GM12872 (cell line): ENCODE measurements at regions not wholly inside any gene's neighbourhood (a gene's known extent, or its start where the extent isn't known, plus 50 kb on each side); places are given as distances from the start of the nearest gene placed in this dataset.

ENCODE experiments used
- TF ChIP-seq, protein P1 (sequence below): IDR thresholded peaks from 3 replicates; pipeline ENCODE4 v1.5.1; 2011; ENCODE audit warnings: low read depth, mild to moderate bottlenecking, low read length, moderate library complexity; ENCODE audit not compliant: insufficient read depth

DNA sequence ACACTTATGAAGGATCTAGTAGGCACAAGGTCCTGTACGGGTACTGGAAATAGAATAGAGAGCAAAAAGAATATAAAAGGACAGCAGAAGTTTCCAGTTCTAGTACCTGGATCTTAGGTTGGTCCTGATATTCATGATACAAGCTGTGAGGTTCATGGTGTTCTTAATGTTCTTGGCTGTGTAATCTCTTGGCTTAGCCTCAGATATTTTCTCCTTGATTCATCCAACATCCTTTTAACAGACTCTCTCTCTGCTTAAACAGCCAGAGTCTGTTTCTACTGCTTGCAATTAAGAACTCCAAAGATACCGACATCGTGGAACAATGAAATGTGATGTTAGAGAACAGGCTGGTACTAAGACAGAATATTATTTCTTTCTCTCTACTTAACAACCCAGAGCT, 49.9 kb downstream of the CNTN3 start:
- TF ChIP-seq, protein P1, sequence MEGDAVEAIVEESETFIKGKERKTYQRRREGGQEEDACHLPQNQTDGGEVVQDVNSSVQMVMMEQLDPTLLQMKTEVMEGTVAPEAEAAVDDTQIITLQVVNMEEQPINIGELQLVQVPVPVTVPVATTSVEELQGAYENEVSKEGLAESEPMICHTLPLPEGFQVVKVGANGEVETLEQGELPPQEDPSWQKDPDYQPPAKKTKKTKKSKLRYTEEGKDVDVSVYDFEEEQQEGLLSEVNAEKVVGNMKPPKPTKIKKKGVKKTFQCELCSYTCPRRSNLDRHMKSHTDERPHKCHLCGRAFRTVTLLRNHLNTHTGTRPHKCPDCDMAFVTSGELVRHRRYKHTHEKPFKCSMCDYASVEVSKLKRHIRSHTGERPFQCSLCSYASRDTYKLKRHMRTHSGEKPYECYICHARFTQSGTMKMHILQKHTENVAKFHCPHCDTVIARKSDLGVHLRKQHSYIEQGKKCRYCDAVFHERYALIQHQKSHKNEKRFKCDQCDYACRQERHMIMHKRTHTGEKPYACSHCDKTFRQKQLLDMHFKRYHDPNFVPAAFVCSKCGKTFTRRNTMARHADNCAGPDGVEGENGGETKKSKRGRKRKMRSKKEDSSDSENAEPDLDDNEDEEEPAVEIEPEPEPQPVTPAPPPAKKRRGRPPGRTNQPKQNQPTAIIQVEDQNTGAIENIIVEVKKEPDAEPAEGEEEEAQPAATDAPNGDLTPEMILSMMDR: no peak

DNA sequence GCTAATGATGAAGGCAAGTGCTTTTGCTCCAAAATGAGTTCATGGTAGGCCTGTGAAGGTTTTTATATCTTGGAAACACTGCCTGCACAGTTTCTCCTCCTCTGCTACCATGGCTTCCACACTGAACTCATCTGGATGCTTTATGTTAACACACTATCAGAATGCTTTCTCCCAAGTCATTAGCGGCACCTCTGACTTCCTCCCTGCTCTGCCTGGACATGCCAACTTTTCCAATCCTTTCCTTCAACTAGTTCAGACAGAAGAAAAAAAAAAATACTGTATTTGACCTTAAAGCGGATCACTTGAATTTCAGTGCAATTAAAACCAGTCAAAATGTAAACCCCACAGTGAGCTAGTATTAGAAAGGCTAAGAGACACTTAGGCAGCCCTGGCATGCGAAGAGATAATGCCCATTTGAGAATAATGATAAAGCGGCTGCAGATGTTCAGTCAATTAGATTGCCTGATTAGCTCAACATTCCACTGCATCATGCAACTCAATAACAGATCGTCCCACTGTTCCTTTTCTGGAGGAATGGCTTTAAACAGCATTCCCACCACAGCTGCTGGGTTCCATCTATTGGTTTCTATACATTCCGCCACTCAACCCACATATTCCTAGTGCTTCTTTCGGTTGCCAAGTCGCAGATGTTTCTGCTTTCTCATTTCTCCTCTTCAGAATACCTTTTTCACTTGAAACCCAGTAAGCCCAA, 51.7 kb downstream of the CNTN3 start:
- TF ChIP-seq, protein P1: no peak

DNA sequence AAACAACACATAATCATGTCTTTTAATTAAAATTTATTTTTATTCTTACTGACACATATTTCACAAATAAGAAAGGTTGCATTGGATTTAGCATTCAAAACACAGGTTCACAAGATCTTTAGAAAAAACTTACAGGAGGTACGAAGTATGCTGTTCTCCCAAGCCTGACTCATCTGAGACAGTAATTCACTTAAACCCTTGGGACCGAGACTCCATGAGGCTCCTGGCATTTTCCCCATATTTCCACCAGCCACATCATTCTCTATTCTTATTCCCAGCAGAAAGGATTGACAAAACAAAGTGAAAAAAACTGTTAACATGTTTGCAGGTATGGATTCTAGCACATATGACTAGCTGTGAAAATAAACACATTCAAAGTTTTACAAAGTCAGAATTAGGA, 52.6 kb downstream of the CNTN3 start:
- TF ChIP-seq, protein P1: no peak

DNA sequence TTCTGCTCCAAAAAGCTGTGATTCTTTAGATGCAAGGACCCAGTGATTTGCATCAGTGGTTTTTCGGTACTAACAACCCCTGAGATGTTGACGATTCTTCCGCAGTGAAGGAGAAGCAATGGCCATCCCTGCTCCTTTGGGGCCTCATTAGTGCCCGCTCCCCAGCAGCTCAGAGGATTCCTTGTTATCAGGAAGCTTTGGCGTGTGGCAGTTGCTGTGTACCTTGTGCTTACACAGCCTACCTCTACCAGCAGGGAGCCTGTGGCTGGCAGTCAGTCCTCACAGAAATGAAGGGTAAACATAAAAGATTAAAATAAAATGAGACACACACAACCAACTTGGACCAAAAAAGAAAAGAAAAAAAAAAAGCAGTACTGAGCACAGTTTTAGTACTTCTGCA, 55.2 kb downstream of the CNTN3 start:
- TF ChIP-seq, protein P1: no peak

DNA sequence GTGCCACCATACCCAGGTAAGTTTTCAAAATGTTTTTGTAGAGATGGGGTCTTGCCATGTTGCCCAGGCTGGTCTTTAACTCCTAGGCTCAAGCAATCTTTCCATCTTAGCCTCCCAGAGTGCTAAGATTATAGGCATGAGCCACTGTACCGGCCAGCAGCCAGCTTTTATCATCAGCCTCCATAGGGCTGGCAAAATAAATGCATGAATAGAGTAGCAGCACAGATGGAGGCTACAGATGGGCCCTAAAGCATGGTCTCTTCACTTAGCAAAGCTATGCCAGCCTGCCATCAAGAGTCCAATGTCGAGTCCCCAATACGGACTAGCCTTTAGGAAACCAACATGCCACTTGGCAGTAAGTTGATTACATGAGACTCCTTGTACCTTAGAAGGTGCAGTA, 63.8 kb downstream of the CNTN3 start:
- TF ChIP-seq, protein P1: no peak

DNA sequence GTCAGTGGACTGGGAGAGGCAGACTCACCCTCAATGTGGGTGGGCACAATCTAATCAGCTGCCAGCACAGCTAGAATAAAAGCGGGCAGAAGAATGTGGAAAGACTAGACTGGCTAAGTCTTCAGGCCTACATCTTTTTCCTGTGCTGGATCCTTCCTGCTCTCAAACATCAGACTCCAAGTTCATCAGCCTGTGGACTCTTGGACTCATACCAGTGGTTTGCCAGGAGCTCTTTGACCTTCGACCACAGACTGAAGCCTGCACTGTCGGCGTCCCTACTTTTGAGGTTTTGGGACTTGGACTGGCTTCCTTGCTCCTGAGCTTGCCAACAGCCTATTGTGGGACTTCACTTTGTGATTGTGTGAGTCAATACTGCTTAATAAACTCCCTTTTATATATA, 68.0 kb downstream of the CNTN3 start:
- TF ChIP-seq, protein P1: no peak

DNA sequence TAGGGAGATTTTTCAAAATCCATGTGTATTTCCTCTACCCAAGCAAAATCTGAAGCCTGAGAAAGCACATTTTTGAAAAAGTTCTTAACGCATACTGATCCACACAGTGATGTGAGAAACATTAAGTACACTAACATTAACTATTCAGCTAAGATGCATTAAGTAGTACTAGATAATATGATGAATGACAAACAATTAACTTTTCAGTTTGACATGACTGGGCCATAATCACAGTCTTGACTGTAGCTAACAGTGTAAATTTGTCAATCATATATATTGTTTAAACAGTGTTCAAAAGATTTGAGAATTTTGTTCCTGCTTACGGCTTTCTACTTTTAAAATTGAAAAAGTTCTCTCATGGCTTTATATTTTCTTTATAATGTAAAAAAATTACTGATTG, 72.0 kb downstream of the CNTN3 start:
- TF ChIP-seq, protein P1: no peak
